Stimulated activated CD4-positive, alpha-beta T cell treated with anti-CD3 and anti-CD28 coated beads, TNF-alpha, amount 100 ng/mL, for 24 hours (primary cell): ENCODE measurements at regions not wholly inside any gene's neighbourhood (a gene's known extent, or its start where the extent isn't known, plus 50 kb on each side); places are given as distances from the start of the nearest gene placed in this dataset.
"Not testable (repeated sequence)": the region's sequence is repeated elsewhere in the genome, so short reads cannot be mapped to it uniquely, and the experiment has no call there.

ENCODE experiments used
- DNase-seq, 3 experiments: peaks; one replicate each; pipeline ENCODE4 v3.0.0-alpha.2; 2020; ENCODE audit warnings: low read depth in 3 of 3

DNA sequence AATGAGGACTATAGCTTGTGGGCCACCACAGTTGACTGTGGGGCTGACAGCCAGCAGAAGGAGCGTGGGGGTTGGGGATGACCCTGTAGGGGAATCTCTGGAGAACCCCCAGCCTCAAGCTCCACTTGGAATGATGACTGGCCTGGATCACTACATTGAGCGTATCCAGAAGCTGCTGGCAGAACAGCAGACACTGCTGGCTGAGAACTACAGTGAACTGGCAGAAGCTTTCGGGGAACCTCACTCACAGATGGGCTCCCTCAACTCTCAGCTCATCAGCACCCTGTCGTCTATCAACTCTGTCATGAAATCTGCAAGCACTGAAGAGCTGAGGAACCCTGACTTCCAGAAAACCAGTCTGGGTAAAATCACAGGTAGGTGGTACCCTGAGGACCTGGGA, 128.4 kb upstream of the DMRT1 start:
- no peak for DNase-seq

GRCh38 chr9:714675-715074, 126.8 kb upstream of the DMRT1 start:
- no peak for DNase-seq

DNA sequence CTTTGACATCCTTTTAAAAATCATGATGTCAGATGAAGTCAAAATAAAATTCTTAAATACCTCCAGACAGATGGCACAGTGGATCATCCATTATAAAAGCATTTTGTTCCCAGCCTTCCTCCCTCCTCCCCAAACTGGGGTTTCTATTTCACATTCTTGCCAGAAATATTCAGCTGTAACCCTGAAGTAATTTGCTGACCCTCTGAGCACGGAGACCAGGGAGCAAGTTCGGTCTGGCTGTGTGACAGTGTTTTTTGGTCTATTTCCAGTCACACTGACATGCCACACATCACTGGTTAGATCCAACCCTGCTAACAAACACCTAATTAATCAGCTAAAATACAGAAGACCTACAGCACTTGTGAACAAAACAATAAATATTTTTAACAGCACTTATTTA, 126.2 kb upstream of the DMRT1 start:
- no peak for DNase-seq

- DNase-seq: no peak
Observed at GRCh38 chr9:715743-716400, 125.6 kb upstream of the DMRT1 start.

DNA sequence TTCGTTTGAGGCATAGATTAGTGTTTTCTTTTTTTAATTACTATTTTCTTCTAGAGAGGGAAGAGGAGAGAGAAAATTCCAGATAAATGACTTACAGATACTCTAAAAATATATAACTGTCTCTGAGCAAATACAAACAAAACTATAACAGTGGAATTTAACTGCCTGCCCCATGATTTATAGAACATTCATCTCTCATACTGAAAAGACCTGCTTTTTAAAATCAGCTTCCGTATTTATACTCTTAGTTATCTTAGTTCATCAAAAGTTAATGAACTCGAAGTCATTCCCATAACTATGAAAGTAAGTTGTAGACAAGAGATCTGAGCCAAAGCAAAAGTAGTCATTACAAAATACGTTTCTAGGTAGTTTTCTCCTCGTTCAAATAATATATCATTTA, 123.8 kb upstream of the DMRT1 start:
- no peak for DNase-seq

DNA sequence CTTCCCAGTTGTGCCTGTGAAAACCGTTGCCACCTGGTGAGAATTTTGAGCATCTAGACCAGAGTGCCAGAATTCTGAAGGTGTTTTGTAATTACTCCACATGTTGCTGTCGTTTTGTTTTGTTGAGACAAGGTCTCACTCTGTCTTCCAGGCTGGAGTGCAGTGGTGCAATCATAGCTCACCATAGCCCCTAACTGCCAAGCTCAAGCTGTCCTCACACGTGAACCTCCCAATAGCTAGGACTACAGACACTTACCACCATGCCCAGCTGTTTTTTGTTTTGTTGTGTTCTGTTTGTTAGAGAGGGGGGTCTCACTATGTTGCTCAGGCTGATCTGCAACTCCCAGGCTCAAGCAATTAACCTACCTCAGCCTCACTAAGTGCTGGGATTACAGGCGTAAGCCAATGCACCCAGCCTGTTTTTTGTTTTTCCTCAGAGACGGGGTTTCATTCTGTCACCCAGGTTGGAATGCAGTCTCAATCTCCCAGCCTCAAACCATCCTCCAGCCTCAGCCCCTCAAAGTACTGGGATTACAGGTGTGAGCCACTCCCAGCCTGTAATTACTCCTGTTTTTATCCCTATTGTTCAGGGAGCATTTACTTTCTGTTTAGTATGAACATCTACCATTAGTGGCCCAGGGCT, 121.1 kb upstream of the DMRT1 start:
- DNase-seq: no peak

DNA sequence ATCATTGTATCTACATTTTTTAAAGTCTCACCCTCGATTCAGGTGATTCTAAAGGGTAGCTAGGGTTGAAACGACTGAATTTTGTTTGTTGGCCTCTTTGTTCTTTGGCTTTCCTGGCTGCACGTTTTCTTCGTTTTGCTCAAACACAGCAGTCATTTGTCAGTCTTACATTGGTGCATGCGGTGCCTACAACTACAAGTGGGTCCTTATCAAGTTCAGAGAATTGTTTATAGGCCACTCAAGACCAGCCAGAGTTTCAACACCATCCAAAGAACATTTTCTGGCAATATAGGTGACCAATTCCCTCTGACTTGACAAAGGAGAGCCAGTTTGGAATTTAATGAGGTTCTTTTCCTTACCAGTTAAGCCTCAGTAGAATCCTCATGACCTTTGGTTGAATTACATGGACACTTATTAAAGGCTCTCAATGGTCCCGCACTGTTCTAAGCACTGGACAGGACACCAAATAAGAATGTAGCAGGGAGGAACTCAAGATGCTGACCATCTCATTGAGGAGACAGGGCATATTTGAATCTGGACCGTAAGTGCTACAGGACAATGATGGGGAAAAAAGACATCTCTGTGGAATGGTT, 119.0 kb upstream of the DMRT1 start:
- no peak for DNase-seq

DNA sequence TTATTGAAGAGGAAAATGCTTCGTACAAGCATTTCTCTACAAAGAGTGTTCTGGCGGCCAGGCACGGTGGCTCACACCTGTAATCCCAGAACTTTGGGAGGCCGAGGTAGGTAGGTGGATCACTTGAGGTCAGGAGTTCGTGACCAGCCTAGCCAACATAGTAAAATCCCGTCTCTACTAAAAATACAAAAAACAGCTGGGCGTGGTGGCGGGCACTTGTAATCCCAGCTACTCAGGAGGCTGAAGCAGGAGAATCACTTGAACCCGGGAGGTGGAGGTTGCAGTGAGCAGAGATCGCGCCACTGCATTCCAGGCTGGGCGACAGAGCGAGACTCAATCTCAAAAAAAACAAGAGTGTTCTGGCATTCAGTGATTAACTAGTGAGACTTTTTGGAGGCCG, 117.0 kb upstream of the DMRT1 start:
- not testable (repeated sequence) for DNase-seq

GRCh38 chr9:726005-726404, 115.5 kb upstream of the DMRT1 start:
- no peak for DNase-seq

DNA sequence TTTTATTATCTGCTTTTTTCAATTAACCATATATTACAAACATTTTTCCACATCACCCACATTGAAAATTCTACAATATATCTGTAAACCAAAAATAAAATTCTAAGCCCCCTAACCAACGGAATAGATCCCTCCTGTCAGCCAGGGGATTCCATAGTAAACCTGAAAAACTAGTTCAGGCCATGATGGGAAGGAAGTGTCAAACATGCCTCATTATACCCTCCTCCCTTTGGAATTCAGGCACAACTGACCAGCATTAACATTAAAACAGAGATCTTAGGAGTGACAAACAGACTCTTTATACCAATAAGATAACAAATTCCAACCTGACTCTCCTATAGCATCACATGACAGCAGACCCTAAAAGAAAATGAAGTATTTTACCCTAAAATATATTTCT, 113.7 kb upstream of the DMRT1 start:
- DNase-seq: no peak

DNA sequence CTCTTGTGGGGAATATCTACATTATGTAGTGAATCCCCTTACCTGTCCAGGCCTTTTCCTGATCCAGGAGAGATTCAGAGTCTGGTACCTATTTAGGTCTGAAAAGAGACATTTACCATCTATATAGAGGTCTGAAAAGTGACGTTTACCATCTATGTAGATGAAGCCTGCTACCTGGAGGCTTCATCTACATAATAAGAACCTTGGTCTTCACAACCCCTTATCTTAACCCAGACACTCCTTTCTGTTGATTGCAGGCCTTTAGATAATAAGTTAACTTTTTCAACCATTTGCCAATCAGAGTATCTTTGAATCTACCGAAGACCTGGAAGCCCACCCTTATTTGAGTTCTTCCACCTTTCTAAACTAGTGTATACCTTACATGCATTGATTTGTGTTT, 113.0 kb upstream of the DMRT1 start:
- DNase-seq: no peak

GRCh38 chr9:731474-731873, 110.0 kb upstream of the DMRT1 start:
- no peak for DNase-seq

DNA sequence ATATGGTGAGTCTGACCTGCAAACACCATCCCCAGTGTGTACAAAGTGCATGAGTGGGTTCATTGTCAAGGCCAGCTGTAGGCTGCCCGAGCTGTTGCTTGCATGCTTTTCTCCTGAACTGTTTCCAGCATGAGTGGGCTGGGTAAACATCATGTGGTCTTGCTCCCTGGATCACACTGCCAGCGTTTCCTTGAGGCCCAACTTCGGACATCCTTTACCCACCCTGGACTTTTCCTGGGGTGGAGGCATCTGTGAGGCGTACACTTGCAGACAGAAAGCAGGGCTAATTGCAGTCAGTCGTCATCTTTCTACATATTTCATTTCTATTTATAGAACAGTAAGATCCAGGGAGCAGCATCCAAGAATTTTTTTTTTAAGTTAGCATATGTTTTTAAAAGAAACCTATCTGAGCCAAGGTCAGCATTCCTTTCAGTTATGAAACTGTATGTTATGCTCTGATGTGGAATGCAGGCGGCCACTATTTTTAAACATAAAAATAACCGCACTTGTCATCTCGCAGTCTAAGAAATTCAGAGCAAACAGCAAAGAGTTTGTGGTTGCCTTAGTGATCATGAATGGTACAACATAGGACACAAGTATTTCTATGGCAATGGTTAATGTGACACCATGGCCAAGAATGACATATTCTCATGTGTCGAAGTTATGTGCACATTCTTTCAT, 106.5 kb upstream of the DMRT1 start:
- no peak for DNase-seq

DNA sequence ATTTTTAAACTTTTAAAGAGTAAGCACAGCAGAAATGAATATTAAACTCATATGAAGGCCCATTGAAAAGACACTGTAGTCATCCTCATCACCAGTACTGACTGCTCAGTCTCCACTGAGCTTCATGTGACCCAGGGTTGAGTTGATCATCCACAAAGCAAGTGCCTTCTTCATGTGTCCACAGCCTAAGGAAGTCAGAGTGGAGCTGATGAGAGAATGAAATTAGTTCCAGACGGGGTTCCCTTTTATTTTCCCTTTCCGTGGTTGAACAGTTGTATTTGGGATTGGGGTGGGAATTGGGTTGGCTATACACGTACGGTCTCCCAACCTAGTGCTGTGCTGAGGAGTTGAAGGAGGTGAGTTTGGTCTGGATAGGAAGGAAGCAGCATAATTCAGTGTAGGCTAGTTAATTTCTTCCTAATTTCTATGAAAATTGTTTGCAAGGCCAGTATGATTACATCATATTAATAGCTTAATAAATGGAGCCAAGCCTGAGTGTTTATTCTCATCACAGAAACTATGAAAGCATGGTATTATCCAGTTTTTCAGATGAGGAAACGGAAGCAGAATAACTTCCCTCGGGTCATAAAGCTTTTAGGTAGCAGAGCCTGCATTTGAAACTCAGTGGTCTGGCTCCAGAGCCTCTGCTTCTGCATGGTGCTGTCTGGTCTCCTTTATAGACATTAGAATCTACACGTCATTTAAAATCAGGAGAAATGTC, 103.9 kb upstream of the DMRT1 start:
- no peak for DNase-seq

- no peak for DNase-seq
Observed at GRCh38 chr9:738209-738915, 103.1 kb upstream of the DMRT1 start.

DNA sequence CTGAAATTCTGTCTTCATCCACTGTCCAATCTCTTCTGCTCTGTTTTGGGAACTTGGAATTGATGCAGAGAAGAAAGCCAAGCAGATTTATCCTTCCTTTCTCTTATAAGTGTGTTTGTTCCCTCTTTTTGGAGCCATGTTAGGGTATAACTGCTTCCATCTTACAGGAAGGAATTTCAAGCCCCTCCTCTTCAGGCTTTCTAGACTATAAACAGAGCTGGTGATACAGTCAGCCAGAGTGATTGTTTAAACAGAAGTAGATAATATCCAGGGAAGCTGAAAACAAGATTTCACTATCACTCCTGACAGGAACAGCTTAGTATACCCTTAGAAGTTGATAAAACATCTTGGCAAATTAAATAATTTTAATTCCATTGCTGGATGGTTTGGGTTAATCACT, 102.1 kb upstream of the DMRT1 start:
- DNase-seq: no peak

DNA sequence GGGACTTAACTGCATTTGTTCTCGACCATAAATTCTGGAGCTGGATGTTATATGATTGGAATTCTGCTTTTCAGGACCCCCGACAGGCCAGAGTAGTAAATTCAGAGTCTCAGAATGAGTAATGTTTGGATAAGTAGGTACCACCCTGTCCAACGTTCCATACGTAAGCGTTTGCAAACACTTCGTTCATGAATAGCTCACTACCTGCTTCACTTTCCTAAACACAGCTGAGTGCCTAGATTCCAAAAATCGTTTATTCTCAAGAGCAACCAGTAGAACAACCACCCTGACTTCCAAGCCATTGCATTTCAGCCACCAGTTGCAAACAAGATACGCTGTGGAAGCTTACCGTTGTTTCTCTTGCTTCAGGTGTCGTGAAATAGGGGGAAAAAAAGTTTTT, 101.3 kb upstream of the DMRT1 start:
- DNase-seq: no peak

- DNase-seq: no peak
Observed at GRCh38 chr9:742104-742503, 99.4 kb upstream of the DMRT1 start.

- DNase-seq: no peak
Observed at GRCh38 chr9:742914-743589, 98.4 kb upstream of the DMRT1 start.

DNA sequence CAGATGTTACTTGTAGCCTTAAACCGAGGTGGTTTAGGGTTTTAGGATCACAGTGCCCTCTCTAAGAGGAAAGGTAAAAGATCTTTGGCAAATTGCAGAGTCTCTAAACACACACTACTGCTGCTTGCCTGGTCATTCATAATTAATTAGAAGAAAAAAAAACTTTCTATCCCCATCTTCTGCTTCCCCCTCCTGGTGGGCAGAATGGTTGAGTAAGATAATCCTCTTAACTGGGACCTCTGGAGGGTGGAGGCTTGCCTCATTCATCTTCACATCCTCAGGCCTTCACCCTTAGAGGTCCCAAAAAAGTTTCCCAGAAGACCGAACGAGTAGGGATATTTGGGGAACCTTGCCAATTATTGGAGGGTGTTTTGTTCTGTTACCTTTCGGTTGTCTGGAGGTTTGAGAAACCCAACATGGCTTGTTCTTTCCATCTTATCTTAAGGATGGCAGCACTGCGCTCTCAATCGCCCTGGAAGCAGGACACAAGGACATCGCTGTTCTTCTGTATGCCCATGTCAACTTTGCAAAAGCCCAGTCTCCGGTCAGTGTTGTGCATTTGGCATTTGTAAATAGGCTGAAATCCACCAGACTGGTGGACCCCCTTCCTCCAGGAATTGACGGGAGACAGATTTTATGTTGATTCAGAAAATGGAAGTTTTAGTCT, 97.3 kb upstream of the DMRT1 start:
- no peak for DNase-seq
